ENCODE measurements at regions not wholly inside any gene's neighbourhood (a gene's known extent, or its start where the extent isn't known, plus 50 kb on each side); places are given as distances from the start of the nearest gene placed in this dataset.
"Not testable (repeated sequence)": the region's sequence is repeated elsewhere in the genome, so short reads cannot be mapped to it uniquely, and the experiment has no call there.

- DNase-seq, result no peak
These were observed 213.8 kb upstream of the MGAT5 start for GRCh38 chr2:134039912-134040581.

GRCh38 chr2:134040626-134041172, 213.2 kb upstream of the MGAT5 start:
- not testable (repeated sequence) for DNase-seq

- DNase-seq, result no peak
These were observed 212.0 kb upstream of the MGAT5 start for GRCh38 chr2:134041877-134042276.

GRCh38 chr2:134043028-134043427, 210.8 kb upstream of the MGAT5 start:
- DNase-seq, result not testable (repeated sequence)

- DNase-seq, result no peak
These were observed 201.7 kb upstream of the MGAT5 start for GRCh38 chr2:134052173-134052572.

GRCh38 chr2:134056173-134056572, 197.7 kb upstream of the MGAT5 start:
- no peak for DNase-seq

GRCh38 chr2:134061066-134061465, 192.8 kb upstream of the MGAT5 start:
- not testable (repeated sequence) for DNase-seq

GRCh38 chr2:134062235-134062634, 191.6 kb upstream of the MGAT5 start:
- not testable (repeated sequence) for DNase-seq

- DNase-seq, result not testable (repeated sequence)
These were observed 190.0 kb upstream of the MGAT5 start for GRCh38 chr2:134063916-134064315.

- no peak for DNase-seq
These were observed 183.6 kb upstream of the MGAT5 start for GRCh38 chr2:134070281-134070741.

- DNase-seq, result no peak
These were observed 181.5 kb upstream of the MGAT5 start for GRCh38 chr2:134072341-134072740.

- no peak for DNase-seq
These were observed 180.8 kb upstream of the MGAT5 start for GRCh38 chr2:134073023-134073422.

- DNase-seq, result no peak
These were observed 179.3 kb upstream of the MGAT5 start for GRCh38 chr2:134074619-134075018.

- no peak for DNase-seq
These were observed 178.7 kb upstream of the MGAT5 start for GRCh38 chr2:134075204-134075603.

GRCh38 chr2:134078354-134078753, 175.5 kb upstream of the MGAT5 start:
- no peak for DNase-seq

- DNase-seq, result no peak
These were observed 174.5 kb upstream of the MGAT5 start for GRCh38 chr2:134079373-134079772.

GRCh38 chr2:134080386-134081089, 173.3 kb upstream of the MGAT5 start:
- no peak for DNase-seq

GRCh38 chr2:134081238-134081938, 172.5 kb upstream of the MGAT5 start:
- DNase-seq, result no peak

- no peak for DNase-seq
These were observed 170.3 kb upstream of the MGAT5 start for GRCh38 chr2:134083548-134083947.

- no peak for DNase-seq
These were observed 167.2 kb upstream of the MGAT5 start for GRCh38 chr2:134086594-134087219.

- DNase-seq, result no peak
These were observed 166.4 kb upstream of the MGAT5 start for GRCh38 chr2:134087371-134087921.

- no peak for DNase-seq
These were observed 164.4 kb upstream of the MGAT5 start for GRCh38 chr2:134089454-134089853.

- no peak for DNase-seq
These were observed 156.1 kb upstream of the MGAT5 start for GRCh38 chr2:134097740-134098139.

Measured in CD4-positive, alpha-beta T cell treated with Interleukin-6 for 4 hours (primary cell).